ENCODE measurements at regions not wholly inside any gene's neighbourhood (a gene's known extent, or its start where the extent isn't known, plus 50 kb on each side); places are given as distances from the start of the nearest gene placed in this dataset.

- TF ChIP-seq, protein P1, sequence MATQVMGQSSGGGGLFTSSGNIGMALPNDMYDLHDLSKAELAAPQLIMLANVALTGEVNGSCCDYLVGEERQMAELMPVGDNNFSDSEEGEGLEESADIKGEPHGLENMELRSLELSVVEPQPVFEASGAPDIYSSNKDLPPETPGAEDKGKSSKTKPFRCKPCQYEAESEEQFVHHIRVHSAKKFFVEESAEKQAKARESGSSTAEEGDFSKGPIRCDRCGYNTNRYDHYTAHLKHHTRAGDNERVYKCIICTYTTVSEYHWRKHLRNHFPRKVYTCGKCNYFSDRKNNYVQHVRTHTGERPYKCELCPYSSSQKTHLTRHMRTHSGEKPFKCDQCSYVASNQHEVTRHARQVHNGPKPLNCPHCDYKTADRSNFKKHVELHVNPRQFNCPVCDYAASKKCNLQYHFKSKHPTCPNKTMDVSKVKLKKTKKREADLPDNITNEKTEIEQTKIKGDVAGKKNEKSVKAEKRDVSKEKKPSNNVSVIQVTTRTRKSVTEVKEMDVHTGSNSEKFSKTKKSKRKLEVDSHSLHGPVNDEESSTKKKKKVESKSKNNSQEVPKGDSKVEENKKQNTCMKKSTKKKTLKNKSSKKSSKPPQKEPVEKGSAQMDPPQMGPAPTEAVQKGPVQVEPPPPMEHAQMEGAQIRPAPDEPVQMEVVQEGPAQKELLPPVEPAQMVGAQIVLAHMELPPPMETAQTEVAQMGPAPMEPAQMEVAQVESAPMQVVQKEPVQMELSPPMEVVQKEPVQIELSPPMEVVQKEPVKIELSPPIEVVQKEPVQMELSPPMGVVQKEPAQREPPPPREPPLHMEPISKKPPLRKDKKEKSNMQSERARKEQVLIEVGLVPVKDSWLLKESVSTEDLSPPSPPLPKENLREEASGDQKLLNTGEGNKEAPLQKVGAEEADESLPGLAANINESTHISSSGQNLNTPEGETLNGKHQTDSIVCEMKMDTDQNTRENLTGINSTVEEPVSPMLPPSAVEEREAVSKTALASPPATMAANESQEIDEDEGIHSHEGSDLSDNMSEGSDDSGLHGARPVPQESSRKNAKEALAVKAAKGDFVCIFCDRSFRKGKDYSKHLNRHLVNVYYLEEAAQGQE (IDR thresholded peaks at IDR 0.05; ENCODE audit: unreplicated experiment): no peak
- no peak for TF ChIP-seq JUNB (IDR thresholded peaks at IDR 0.05; ENCODE audit: unreplicated experiment)
These were observed 134.8 kb upstream of the GIMD1 start (continued) for GRCh38 chr4:106503116-106504050.

- H3K4me2 ChIP-seq: no peak overlapping the region
- no peaks in the 10 kb centered on the region for H3K9me2 ChIP-seq (ENCODE audit: insufficient read depth)
- TF ChIP-seq, protein P2, sequence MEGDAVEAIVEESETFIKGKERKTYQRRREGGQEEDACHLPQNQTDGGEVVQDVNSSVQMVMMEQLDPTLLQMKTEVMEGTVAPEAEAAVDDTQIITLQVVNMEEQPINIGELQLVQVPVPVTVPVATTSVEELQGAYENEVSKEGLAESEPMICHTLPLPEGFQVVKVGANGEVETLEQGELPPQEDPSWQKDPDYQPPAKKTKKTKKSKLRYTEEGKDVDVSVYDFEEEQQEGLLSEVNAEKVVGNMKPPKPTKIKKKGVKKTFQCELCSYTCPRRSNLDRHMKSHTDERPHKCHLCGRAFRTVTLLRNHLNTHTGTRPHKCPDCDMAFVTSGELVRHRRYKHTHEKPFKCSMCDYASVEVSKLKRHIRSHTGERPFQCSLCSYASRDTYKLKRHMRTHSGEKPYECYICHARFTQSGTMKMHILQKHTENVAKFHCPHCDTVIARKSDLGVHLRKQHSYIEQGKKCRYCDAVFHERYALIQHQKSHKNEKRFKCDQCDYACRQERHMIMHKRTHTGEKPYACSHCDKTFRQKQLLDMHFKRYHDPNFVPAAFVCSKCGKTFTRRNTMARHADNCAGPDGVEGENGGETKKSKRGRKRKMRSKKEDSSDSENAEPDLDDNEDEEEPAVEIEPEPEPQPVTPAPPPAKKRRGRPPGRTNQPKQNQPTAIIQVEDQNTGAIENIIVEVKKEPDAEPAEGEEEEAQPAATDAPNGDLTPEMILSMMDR (conservative IDR thresholded peaks at IDR 0.05; ENCODE audit: low read depth in 2 of 2): peak; percentile 78 to 89
- no peak for TF ChIP-seq CREB1 (CRISPR knock-in tag; IDR thresholded peaks at IDR 0.05; ENCODE audit: low read depth)
- no peak for TF ChIP-seq ETS1 (IDR thresholded peaks at IDR 0.05)
- TF ChIP-seq EZH2 (IDR thresholded peaks at IDR 0.05; ENCODE audit: low read depth, unreplicated experiment): no peak
- Mint-ChIP-seq H3K9me3 (no peaks in the 10 kb centered on the region; the same call in 2 of the 3 replicates), H3K27me3 (ENCODE audit: insufficient read depth, low read depth, poor library complexity) (no peaks in the 10 kb centered on the region), H3K4me1 (peaks cover 11% of the 10 kb centered on the region), H3K27ac (no peak overlapping the region), H3K4me3 (no peak overlapping the region), H3K36me3 (ENCODE audit: low read depth) (no peaks in the 10 kb centered on the region)
- H2AFZ ChIP-seq: no peak overlapping the region
- ATAC-seq: peak; percentile 97
- no peaks in the 10 kb centered on the region for H3K79me2 ChIP-seq (replicated peaks; ENCODE audit: insufficient read depth)
- no peaks in the 10 kb centered on the region for H3F3A ChIP-seq (replicated peaks; ENCODE audit: low read depth)
- no peaks in the 10 kb centered on the region for H3K27me3 ChIP-seq (ENCODE audit: insufficient read depth)
- no peaks in the 10 kb centered on the region for H3K36me3 ChIP-seq (ENCODE audit: insufficient read depth)
- no peaks in the 10 kb centered on the region for H4K20me1 ChIP-seq (replicated peaks; ENCODE audit: insufficient read depth)
- H3K27ac ChIP-seq (ENCODE audit: low read depth): no peak overlapping the region
- no peak overlapping the region for H3K4me3 ChIP-seq
- H3K4me1 ChIP-seq (ENCODE audit: insufficient read depth): no peaks in the 10 kb centered on the region
- DNase-seq (ENCODE audit: low spot score): peak; percentile 86
These were observed 133.6 kb upstream of the GIMD1 start for GRCh38 chr4:106502106-106502699.

Measured in GM23338 (cell line).